Small intestine (tissue), 7 donors: ENCODE measurements at regions not wholly inside any gene's neighbourhood (a gene's known extent, or its start where the extent isn't known, plus 50 kb on each side); places are given as distances from the start of the nearest gene placed in this dataset.

Source experiments
- DNase-seq, 2 donors: peaks; one replicate each; pipeline versions ENCODE4 v3.0.0 to v3.0.0-alpha.2; 2013
- FAIRE-seq: peaks from 2 replicates; lab custom pipeline; 2012; peaks lifted over from hg19 to GRCh38; lab: Jason Lieb, UNC
- H3K27ac ChIP-seq, 3 donors: one replicate each; pipeline ENCODE4 v1.5.1; 2013; ENCODE audit warnings: low read length in 2 of 3, mild to moderate bottlenecking in 2 of 3, control low read depth in 1 of 3, inconsistent platforms in 1 of 3, low read depth in 1 of 3, moderate library complexity in 1 of 3
- H3K27me3 ChIP-seq, 3 donors: one replicate each; pipeline ENCODE4 v1.6.1; 2013; ENCODE audit warnings: low read length in 3 of 3, inconsistent platforms in 1 of 3; ENCODE audit not compliant: control insufficient read depth in 3 of 3, insufficient read depth in 3 of 3
- H3K36me3 ChIP-seq, 3 donors: one replicate each; pipeline ENCODE4 v1.6.1; 2013; ENCODE audit warnings: low read length in 3 of 3, inconsistent platforms in 1 of 3, low read depth in 1 of 3, mild to moderate bottlenecking in 1 of 3, moderate library complexity in 1 of 3; ENCODE audit not compliant: control insufficient read depth in 3 of 3, insufficient read depth in 2 of 3
- H3K4me1 ChIP-seq, 3 donors: one replicate each; pipeline ENCODE4 v1.6.1; 2013; ENCODE audit warnings: low read length in 2 of 3, inconsistent platforms in 1 of 3, low read depth in 1 of 3, mild to moderate bottlenecking in 1 of 3, moderate library complexity in 1 of 3; ENCODE audit not compliant: control insufficient read depth in 3 of 3, insufficient read depth in 2 of 3
- H3K4me3 ChIP-seq, 3 donors: one replicate each; pipeline ENCODE4 v1.5.1; 2013; ENCODE audit warnings: low read length in 3 of 3, control low read depth in 1 of 3, inconsistent platforms in 1 of 3, low read depth in 1 of 3, mild to moderate bottlenecking in 1 of 3, moderate library complexity in 1 of 3
- H3K9me3 ChIP-seq, 2 donors: one replicate each; pipeline ENCODE4 v1.6.1; 2013; ENCODE audit warnings: low read depth in 1 of 2, low read length in 1 of 2; ENCODE audit not compliant: control insufficient read depth in 2 of 2, insufficient read depth in 1 of 2
- WGBS, 3 donors: extraction: QIAGEN DNeasy Blood & Tissue Kit; methylation state at CpG; one replicate each; pipeline ENCODE4 v1.1.7; 2013; 5-methylcytosine and 5-hydroxymethylcytosine counted together
- donor health status: healthy with polysubstance abuse.
- donor health status: control.
- donor health status: control.
- donor health status: Bipolar disorder and iron deficiency.
- donor health status: healthy.

DNA sequence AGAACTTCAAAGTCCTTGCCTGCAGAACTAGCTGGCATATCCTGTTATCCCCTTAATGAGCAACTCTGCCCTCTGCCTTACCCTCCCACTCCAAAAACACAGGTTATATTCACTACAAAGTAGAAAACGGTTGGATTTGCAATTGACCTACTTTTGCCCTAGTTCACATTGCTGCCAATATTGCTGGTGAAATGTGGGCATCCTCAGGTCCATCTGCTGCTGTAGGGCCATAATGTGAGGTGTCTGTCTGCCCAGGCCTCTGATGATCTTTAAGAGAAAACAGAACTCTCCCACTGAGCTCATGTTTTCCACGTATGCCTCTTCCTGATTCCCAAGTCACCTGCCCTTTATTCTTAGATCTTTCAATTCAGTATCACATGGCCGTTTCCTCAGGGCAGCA is 294.0 kb upstream of the CDH20 start:
- Histone ChIP-seq H3K36me3 (no peaks in the 10 kb centered on the region), H3K27ac (no peak overlapping the region), H3K27me3 (no peaks in the 10 kb centered on the region), H3K4me3 (no peak overlapping the region), H3K9me3 (no peaks in the 10 kb centered on the region), H3K4me1 (no peaks in the 10 kb centered on the region)
- FAIRE-seq (no peak), DNase-seq (no peak)
- 11 to 56% (median 46%) methylated on average over 3 of the region's 3 CpGs for WGBS, 3 donors

DNA sequence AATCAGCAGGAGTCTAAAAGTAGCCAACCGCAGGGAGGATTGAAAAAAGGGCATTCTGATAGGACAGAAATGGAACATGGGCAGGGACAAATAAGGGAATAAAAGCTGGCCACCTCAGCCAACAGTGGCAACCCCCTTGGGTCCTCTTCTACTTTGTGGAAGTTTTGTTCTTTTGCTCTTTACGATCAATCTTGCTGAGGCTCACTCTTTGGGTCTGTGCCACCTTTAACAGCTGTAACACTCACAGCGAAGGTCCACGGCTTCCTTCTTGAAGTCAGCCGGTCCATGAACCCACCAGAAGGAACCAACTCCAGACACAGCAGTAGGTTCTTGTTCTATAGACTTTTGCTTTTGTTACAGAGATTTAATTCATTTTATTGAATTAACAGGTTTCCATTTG is 285.4 kb upstream of the CDH20 start:
- Histone ChIP-seq H3K9me3 (peaks cover 0 to 6% of the 10 kb centered on the region in 2 donors), H3K4me1 (no peaks in the 10 kb centered on the region), H3K36me3 (no peaks in the 10 kb centered on the region), H3K4me3 (no peak overlapping the region), H3K27ac (no peak overlapping the region), H3K27me3 (no peaks in the 10 kb centered on the region)
- FAIRE-seq (no peak), DNase-seq (no peak)
- 76 to 91% (median 86%) methylated on average over 5 of the region's 5 CpGs for WGBS, 3 donors

DNA sequence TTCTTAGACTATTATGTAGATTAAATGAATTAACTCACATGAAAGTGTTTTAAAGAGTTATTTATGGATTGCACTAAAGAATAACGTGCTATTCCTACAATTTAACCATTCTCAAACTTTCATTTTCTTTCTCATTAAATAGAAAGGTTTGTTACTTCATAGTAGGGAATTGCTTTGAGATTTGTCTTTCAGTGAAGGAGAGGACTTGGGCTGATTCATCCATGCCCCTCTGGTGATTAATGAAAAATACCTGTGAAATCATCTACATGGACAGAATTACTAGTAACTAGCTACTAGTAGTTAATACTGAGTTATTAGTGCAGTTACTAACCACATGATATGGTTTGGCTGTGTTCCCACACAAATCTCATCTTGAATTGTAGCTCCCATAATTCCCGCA is 275.8 kb upstream of the CDH20 start:
- Histone ChIP-seq H3K36me3 (no peaks in the 10 kb centered on the region), H3K4me1 (no peaks in the 10 kb centered on the region), H3K4me3 (no peak overlapping the region), H3K9me3 (no peaks in the 10 kb centered on the region), H3K27me3 (no peaks in the 10 kb centered on the region), H3K27ac (no peak overlapping the region)
- WGBS, 3 donors: 55 to 73% (median 57%) methylated on average over 2 of the region's 2 CpGs
- no peak for FAIRE-seq
- DNase-seq: no peak

DNA sequence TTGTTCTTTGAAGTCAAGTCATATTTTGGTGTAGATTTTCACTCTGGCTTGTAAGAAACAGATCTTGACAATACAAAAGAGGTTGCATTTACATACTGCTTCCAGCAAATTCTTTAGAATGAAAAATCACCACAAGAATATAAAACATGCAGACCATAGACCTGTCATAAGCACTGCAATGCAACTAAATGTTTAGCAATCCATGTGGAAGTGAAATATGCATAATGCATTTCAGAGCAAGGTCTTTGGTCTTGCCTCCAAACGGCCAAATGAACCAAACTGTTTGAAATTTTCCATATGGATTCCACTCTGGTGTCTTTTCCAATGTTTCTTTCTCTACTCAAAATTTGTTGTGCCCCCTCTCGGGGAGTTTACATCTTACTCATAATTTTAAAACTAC is 271.0 kb upstream of the CDH20 start:
- Histone ChIP-seq H3K9me3 (no peaks in the 10 kb centered on the region), H3K4me3 (no peak overlapping the region), H3K36me3 (no peaks in the 10 kb centered on the region), H3K27ac (no peak overlapping the region), H3K27me3 (no peaks in the 10 kb centered on the region), H3K4me1 (no peaks in the 10 kb centered on the region)
- no peak for DNase-seq
- FAIRE-seq: no peak
- WGBS, 3 donors: 43 to 65% (median 52%) methylated on average over 2 of the region's 2 CpGs

DNA sequence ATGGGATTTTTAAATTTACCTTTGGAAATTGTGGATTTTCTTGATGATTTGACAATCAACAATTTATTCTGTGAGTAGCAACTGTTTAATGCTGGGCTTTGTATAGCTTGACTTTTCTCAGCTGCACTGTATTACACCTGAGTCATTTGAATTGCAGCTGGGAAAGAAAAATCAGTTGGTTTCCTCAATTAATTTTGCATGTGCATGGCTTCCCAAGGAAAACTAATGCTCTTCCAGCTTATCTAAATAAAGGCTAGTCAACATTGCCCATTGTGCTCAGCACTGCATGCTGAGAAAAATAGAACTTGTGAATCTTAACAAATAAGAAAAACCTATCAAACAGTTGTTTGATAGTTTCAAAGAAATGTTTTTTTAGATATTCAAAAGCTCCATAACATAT is 268.3 kb upstream of the CDH20 start:
- FAIRE-seq: no peak
- no peaks in the 10 kb centered on the region for H3K36me3 ChIP-seq
- H3K4me3 ChIP-seq: no peak overlapping the region
- H3K4me1 ChIP-seq: no peaks in the 10 kb centered on the region
- H3K27ac ChIP-seq: no peak overlapping the region
- no peak for DNase-seq
- no peaks in the 10 kb centered on the region for H3K9me3 ChIP-seq
- no peaks in the 10 kb centered on the region for H3K27me3 ChIP-seq

DNA sequence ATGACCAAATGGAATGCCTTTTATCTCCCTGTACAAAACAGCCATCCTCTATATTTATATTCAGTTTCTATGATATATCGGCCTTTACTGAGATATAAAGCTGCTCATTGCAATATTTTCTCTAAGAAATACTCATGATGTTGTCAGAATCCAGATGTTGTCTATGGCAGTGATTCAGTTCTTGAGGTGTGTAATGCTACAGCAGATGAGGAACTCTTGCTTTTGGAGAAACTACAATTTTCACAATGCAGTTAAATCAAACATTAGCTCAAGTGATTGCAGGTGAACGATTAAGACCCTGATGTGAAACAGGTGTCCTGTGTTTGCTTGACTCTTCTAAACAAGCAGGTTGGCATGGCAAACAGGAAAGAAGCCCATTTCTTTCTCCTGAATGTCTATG is 256.2 kb upstream of the CDH20 start:
- no peaks in the 10 kb centered on the region for H3K27me3 ChIP-seq
- no peak for FAIRE-seq
- H3K36me3 ChIP-seq: no peaks in the 10 kb centered on the region
- DNase-seq: no peak
- H3K27ac ChIP-seq: no peak overlapping the region
- no peak overlapping the region for H3K4me3 ChIP-seq
- no peaks in the 10 kb centered on the region for H3K9me3 ChIP-seq
- 55 to 74% (median 73%) methylated on average over 2 of the region's 2 CpGs for WGBS, 3 donors
- H3K4me1 ChIP-seq: no peaks in the 10 kb centered on the region

DNA sequence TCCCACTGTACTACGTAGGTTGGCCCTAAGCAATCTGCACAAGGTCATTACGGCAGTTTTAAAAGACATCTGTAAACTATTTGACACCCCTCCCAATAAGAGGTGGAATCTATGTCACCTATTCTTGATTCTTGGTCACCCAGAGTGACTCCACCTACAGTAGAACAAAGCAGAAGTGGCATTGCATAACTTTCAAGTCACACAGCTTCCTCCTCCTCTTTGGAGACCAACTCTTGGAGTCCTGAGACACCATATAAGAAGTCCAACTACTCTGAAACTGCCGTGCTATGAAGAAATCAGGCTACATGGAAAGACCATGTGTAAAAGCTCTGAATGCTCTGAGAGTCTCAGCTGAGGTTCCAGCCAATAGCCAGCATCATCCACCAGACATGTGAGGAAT is 253.5 kb upstream of the CDH20 start:
- FAIRE-seq (no peak), DNase-seq (no peak)
- WGBS, 3 donors: 80 to 89% (median 82%) methylated on average over 3 of the region's 3 CpGs
- Histone ChIP-seq H3K4me3 (no peak overlapping the region), H3K27ac (no peak overlapping the region), H3K4me1 (no peaks in the 10 kb centered on the region), H3K27me3 (no peaks in the 10 kb centered on the region), H3K36me3 (no peaks in the 10 kb centered on the region), H3K9me3 (no peaks in the 10 kb centered on the region)

DNA sequence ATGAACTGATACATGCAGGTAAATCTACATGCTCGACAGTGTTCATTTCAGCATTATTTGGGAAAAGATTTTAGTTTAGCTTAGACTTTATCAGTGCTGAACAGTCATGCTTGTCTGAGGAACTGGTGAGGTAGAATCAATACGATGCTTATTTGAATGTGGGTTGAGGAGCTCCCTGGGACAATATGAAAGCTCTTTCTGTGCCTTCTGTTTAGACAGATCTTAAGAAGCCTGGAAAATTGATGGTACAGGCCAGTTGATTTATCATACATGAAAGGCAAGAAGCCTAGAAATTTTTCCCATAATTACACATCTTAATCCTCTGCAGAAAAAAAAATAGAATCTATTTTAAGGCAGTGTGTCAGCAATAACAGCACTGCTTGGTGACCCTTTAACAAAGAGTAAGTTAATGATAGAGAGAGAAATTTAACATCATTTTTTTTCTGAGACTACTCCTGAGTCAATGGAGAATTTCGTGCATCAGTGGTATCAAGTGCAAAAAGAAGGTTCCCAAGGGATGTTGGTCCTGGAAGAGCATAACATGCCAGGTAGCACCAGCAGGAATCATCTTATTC is 252.2 kb upstream of the CDH20 start:
- Histone ChIP-seq H3K36me3 (no peaks in the 10 kb centered on the region), H3K27ac (no peak overlapping the region), H3K4me1 (no peaks in the 10 kb centered on the region), H3K27me3 (no peaks in the 10 kb centered on the region), H3K9me3 (no peaks in the 10 kb centered on the region), H3K4me3 (no peak overlapping the region)
- DNase-seq (no peak), FAIRE-seq (no peak)
- WGBS, 3 donors: 49 to 65% (median 58%) methylated on average over 3 of the region's 3 CpGs

DNA sequence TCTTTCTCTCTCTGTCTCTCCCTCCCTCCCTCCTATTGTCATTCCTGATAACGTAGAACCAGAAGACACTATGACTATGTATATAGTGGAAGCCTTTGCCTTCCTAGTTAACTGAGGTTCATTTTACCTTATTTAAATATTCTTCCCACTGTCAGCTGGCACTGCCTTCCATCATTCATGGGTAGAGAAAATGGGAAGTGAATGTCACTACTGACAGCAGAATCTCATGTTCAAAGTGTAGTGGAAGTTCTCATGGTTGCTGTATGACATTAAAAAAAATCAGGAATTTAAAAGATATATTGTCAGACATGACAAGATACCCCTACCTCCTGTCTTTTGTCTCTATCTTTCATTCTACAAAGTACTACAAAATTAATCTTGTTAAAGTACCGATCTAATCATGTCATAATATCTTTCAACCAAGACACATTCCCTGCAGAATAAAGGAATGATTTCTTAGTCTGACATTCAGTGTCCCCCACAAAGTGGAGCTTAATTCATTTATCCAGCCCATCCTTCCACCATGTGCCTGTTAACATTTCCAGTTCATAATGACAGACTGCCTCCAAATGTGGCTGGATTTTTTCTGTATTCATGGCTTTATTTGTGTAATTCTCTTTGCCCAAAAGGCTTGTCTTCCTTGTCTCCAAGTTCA is 250.1 kb upstream of the CDH20 start:
- no peaks in the 10 kb centered on the region for H3K4me1 ChIP-seq
- 68 to 76% (median 70%) methylated on average over 2 of the region's 2 CpGs for WGBS, 3 donors
- no peaks in the 10 kb centered on the region for H3K9me3 ChIP-seq
- no peak for DNase-seq
- no peak overlapping the region for H3K27ac ChIP-seq
- no peak overlapping the region for H3K4me3 ChIP-seq
- H3K36me3 ChIP-seq: no peaks in the 10 kb centered on the region
- H3K27me3 ChIP-seq: no peaks in the 10 kb centered on the region
- no peak for FAIRE-seq
